ENCODE measurements at regions not wholly inside any gene's neighbourhood (a gene's known extent, or its start where the extent isn't known, plus 50 kb on each side); places are given as distances from the start of the nearest gene placed in this dataset.

- no peak for DNase-seq
These were observed 347.3 kb upstream of the CDH11 start for GRCh38 chr16:65469116-65469515.

- no peak for DNase-seq
These were observed 346.3 kb upstream of the CDH11 start for GRCh38 chr16:65468133-65468532.

GRCh38 chr16:65463652-65464260 lies 341.9 kb upstream of the CDH11 start:
- DNase-seq = no peak

DNA sequence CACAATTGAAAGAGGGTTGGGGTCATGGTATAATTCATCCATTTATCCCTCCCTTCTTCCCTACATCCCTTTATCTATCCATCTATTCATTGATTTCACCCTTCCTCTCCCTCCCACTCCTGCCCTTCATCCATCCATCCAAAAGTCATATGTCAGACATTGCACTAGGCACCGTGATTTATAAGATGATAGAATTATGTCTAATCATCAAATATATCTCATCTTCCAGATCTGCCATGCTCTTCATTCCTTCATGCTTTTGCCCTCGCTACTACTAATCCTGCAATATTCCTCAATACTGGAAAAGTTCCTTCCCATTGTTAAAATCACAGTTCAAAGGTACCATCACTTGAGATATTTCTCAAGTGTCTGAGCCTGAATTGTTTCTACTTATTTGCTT lies 335.2 kb upstream of the CDH11 start:
- DNase-seq = no peak

- DNase-seq = no peak
These were observed 333.9 kb upstream of the CDH11 start for GRCh38 chr16:65455761-65456160.

DNA sequence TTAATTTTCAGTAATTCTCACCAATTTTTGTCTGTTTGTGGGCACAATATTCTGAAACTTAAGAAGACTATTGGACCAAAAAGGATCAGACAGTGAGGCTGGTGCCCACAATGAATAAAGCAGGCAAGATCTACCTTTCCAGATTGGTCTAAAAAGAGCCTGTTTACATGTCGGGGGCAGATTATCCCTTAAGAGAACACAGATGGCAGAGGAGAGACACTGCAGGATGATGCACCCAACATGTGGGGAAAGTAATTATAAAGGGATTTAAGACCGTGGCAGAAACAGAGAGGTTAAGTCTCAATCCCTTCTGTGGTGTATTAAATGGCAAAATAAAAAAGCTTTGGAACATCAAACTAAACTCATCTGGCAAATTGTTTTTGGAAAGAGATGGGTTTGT lies 331.8 kb upstream of the CDH11 start:
- no peak for DNase-seq

DNA sequence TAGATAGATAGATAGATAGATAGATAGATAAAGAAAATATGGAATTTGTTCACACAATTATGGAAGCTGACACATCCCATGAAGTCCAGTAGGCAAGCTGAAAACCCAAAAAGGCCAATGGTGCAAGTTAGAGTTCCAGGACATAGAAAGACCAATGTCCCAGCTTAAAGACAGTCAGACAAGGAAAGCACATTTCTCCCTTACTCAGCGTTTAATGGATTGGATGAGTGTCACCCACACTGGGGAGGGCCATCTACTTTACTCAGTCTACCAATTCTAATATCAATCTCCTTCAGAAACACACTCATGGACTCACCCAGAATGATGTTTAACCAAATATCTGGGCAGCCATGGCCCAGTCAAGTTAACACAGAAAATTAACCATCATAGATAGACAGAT lies 327.7 kb upstream of the CDH11 start:
- no peak for DNase-seq

DNA sequence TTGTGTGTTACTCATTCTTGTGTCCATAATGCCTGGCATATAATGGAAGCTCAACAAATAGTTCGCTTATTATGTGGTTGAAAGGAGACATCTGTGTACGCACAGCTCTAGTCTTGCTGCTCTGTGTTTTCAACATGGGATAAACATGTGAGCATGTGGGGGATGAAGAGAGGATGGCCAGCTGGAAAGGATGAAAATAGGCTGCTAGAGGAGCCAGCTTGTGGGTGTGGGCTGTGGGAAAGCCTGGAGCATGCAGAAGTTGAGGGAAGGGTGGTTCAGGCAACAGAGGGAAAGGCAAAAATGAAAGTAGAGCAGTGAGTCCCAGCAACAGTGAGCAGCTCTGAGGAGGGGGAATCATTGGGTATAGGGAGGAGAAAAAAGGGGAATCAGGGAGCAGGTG lies 324.6 kb upstream of the CDH11 start:
- DNase-seq = no peak

DNA sequence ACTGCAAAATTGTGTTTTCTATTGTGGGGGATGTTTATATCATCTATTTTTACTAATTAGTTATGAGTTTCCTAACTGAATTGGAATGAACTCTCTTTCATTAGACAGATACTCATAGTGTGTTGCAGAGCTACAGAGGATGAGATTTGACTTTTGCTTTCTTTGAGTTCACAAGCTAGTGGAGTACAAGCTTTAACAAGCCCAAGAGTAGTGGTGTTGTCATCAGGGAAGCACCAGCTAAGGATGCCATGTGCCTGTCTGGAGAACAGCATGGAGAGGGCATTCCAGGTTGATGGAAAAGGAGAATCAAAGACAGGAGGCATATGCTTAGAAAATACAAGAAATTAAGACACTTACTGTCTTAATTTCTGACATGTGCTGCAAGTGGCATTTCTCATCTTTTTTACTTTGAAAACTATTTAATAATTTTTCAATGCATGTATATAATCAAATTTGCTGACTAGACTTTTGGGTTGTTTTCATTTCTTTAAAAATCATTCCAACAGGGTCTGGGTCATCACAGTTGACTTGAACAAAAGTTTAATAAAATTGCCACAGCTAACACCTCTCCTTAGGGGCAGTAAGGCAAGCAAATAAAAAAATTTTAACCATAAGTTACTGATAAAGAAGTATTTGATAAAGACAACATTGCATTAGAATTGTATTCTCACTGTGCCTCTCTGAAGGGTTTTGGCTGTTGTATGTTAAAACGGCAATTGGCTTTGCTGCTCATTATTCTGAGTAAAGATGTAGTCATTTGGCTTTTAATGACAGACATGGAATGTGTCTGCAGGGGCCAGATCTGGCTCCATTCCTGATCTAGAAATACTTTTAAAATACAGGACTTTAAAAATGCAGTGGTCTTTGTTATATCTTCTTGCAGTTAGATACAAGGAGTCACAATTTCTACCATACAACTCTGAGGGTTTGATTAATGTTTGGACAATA lies 323.7 kb upstream of the CDH11 start:
- DNase-seq = no peak

DNA sequence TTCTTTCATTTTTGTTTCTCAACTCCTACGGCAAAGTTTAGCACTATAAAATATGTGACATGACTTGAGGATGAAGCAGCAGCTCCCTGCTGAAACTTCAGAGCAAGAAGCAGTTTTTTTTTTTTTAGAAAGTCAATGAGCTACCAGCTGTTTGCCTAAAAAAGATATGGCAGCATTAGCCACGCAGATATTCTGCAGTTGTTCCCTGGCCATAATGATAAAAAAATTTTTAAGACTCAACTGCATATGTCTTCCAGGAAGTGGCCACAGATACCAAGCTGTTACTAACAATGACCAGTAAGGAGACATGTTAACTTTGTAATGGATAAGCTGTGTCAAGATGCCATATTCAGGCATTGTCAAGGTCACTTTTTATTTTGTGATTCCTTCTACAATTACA lies 319.6 kb upstream of the CDH11 start:
- DNase-seq = no peak

DNA sequence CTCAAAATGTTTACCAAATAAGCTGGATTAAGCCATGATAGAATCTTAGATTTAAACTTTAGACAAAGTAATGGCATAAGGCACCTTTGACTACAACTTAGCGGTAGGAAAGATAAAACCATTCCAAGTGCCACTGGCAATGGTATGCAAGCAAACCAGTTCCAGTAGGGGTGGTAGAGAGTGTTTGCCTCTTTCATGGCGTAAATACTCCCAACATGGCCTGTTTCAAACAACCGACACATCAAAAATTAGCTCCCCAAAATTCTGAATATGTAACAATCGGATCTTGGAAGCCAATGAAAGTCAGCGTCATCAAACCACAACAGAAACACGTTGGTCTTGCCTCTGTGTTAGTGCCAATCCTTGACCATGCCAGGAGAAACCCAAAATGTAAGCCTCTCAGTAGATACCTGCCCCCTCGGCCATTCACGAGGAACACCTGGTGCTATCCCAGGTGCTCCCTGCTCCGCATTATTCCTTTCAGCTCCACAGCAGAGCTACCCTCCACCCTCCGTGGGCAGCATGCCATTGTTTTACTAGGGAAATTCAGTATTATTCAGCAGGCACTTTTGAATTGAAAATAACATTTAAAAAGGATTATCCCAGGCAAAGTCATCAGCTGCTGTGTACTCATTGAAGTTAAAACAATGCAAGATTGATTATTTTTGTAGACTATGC lies 307.8 kb upstream of the CDH11 start:
- no peak for DNase-seq

DNA sequence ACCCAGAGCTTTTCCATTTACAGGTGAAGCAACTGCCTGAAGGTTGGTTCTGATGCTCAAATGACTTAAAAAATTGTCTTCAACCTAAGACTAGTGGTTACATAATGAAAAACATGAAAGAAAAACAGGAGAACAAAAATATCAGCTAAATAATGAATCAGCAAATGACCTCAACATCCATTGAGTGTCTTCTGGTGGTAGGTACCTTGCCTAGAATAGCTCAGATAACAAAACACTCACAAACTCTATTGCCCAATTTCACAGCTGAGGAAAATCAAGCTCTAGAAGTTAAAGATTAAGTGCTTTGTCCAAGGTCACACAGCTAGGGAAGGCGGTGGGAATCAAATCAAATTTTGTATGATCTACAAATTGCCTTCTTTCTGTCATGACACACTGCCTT lies 304.6 kb upstream of the CDH11 start:
- DNase-seq = no peak

DNA sequence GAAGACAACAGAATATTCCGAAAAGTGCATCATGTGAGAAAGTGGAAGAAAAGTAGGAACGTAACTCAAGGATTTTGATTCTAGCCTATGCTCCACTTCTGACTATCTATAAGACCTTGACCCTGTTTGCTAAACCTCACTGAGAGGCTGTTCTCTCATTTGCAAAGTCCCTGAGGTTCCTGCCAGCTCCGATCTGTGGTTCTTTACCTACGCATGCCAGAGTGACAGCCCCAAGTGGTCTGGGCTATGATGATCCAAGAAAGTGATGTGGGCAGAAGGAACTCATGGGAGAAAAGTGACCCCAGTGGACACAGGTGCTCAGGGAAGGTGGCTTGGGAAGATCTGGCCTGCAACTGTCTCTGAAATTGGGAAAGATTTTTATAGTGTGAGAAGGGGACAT lies 301.1 kb upstream of the CDH11 start:
- no peak for DNase-seq

- DNase-seq = no peak
These were observed 299.7 kb upstream of the CDH11 start for GRCh38 chr16:65421596-65421995.

DNA sequence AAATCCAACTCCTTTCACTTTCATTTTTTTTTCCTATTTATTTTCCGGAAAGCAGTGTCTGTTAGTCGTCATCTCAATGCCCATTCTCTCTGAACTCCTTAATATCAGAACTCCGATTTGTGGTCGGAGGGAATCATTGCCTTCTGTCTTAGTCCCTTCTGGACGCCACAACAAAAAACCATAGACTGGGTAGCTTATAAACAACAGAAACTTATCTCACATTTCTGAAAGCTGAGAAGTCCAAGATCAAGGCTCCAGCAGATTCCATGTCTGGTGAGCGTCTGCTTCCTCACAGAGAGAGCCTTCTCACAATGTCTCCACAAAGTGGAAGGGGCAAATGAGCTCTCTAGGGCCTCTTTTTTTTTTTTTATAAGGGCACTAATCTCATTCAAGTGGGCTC lies 296.6 kb upstream of the CDH11 start:
- DNase-seq = no peak

DNA sequence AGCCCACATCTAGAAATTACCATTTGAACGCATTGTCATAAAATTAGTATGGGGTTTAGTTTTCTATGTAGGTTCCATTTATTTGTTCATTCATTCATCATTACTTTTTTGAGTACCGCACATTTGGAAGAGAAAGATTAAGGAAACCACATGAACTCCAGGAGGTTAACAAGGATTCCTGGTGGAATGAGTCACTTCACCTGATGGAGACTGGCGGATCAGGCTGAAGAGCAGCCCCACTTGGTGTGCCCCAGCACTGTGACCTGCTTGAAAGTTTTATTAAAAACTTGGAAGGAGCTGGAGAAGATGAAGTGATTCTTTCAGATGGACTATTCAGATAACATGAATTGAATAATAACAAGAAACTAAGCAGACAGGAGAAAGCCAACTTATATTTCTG lies 293.6 kb upstream of the CDH11 start:
- no peak for DNase-seq

DNA sequence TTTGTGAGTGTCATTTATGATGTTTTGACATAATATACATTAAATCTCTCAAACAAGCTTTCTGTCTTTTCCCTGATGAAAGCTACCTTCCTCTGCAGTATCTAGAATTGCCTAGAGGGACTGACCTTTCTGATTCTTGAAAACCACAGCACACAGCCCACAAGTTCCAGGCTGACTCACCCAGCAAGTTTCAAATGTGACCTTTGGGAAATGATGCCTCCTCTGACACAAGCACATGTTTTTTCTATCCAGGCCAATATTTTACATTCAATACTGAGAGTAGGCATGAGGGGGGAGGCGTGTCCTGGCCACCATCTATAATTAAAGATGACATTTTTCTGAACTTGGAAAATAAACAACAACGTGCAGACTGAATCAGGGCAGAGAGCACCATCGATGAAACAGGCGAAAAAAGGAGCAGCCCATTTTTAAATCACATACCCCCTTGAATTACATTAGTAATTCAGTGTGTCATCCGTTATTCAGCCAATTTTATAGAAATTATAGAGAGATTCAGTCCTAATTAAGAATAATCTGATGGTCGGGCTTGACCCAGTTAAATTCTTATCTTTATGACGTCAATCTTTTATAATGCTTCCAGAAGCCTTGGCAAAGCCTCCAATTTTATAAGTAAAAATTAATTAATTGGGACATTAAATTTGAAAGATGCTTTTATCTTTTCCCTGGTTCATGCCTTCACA lies 292.6 kb upstream of the CDH11 start:
- DNase-seq = no peak

DNA sequence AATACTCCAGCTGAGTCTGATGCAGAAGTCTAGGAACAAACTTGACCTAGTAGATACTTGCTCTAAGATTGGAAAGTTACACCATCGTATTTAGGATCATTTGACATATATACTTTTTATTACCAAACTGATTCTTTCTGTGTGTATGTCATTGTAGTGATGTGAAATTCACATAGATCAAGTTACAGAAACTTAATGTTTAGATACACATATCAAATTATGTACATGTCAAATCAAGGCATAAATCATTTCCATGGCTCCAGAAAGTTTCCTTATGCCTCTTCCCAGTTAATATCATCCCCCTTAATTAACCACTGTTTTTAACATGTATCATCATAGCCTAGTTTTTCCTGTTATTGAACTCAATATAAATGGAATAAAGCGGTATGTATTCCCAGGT lies 292.0 kb upstream of the CDH11 start:
- no peak for DNase-seq

- no peak for DNase-seq
These were observed 288.9 kb upstream of the CDH11 start for GRCh38 chr16:65410801-65411200.

- DNase-seq = no peak
These were observed 287.6 kb upstream of the CDH11 start for GRCh38 chr16:65409510-65409909.

DNA sequence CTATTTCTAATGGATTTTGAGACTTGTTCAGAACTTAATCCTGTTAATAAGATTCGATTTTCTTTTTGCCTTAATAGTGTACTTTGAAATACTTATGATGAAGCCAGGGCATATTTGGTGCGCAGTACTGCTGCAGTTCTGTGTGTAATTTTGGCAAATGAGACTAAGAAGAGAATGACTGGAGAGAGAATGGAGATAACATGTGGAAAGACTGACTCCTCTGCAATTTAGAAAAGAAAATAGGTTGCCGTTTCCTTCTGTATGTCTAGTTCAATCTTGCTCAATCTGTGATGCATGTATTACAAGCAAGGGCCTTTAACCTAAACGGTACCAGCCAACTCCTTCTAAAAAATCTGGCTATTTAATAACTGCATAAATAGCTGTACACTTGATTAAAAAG lies 285.1 kb upstream of the CDH11 start:
- no peak for DNase-seq

DNA sequence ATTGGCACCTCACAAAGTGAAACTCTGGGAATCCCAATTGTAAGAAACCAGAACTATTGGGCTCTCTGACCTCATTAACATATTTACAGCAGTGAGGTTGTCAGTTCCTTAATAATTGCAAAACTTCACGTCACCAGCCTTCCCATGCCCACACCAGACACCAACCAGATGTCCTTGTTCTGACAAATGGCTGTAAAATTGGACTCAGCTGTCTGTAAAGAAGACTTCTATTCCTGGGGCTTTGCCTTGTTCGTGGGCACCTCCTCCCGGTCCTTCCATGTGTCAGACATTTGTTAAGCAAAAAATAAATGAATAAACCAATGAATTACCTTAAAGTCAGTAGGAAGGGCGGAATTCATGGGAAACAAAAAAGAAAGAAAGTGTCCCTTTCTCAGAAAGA lies 284.3 kb upstream of the CDH11 start:
- DNase-seq = no peak

DNA sequence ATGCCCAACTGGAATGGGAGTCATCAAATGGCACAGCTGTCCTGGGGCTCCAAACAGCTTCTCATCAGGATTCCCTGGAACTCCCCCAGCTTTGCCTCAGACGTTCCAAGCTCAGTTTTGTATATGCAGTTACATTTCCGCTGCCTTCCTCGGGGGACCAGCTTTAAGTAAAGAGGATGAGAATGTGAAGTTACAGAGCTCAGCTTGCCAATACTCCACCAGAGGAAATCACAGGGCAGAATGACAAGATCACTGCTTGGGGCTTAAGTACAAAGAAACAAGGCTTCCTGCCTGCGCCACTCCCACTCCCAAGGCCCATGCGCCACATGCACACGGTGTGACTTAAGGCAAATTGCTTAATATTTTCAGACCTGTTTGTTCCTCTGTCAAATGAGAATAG lies 272.4 kb upstream of the CDH11 start:
- no peak for DNase-seq
